ENCODE measurements at regions not wholly inside any gene's neighbourhood (a gene's known extent, or its start where the extent isn't known, plus 50 kb on each side); places are given as distances from the start of the nearest gene placed in this dataset.

DNA sequence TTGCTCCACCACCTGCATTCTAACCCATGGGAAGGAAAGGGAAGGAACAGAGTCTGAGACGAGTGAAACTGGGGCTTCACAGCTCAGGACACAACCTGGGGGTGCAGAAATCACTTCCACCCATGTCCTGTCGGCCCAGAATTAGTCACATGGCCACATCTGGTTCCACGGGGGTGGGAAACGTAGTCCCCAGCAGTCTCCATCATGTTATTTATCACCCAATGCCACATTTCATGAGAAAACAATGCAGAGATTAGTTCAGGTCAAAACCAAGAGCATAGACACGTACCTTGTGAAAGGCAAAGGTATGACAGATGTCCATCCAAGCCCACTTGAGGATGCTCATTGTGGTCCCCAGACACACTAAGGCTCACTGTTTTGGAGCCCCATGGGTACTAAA is 125.1 kb downstream of the MED10 start:
- H3K4me3 Mint-ChIP-seq (ENCODE audit: low read depth, unreplicated experiment): no peak overlapping the region
- BruUV-seq (replicated peaks): no TSS peak
- H3K27ac Mint-ChIP-seq (ENCODE audit: unreplicated experiment): no peak overlapping the region
- CTCF ChIA-PET: no interaction called here
- peaks cover 9% of the 10 kb centered on the region for H3K27me3 Mint-ChIP-seq (ENCODE audit: unreplicated experiment)
- no peak for DNase-seq
- peaks cover 2% of the 10 kb centered on the region for H3K9me3 Mint-ChIP-seq (ENCODE audit: low read depth, unreplicated experiment)
- intact Hi-C loops (cut with micrococcal nuclease; ENCODE audit: unreplicated experiment): no loop called here
- TF ChIP-seq, protein P1, sequence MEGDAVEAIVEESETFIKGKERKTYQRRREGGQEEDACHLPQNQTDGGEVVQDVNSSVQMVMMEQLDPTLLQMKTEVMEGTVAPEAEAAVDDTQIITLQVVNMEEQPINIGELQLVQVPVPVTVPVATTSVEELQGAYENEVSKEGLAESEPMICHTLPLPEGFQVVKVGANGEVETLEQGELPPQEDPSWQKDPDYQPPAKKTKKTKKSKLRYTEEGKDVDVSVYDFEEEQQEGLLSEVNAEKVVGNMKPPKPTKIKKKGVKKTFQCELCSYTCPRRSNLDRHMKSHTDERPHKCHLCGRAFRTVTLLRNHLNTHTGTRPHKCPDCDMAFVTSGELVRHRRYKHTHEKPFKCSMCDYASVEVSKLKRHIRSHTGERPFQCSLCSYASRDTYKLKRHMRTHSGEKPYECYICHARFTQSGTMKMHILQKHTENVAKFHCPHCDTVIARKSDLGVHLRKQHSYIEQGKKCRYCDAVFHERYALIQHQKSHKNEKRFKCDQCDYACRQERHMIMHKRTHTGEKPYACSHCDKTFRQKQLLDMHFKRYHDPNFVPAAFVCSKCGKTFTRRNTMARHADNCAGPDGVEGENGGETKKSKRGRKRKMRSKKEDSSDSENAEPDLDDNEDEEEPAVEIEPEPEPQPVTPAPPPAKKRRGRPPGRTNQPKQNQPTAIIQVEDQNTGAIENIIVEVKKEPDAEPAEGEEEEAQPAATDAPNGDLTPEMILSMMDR (IDR thresholded peaks at IDR 0.05; ENCODE audit: unreplicated experiment): no peak
- H3K4me1 Mint-ChIP-seq (ENCODE audit: low read depth, unreplicated experiment): no peaks in the 10 kb centered on the region
- no peaks in the 10 kb centered on the region for H3K36me3 Mint-ChIP-seq (ENCODE audit: insufficient read depth, unreplicated experiment)

DNA sequence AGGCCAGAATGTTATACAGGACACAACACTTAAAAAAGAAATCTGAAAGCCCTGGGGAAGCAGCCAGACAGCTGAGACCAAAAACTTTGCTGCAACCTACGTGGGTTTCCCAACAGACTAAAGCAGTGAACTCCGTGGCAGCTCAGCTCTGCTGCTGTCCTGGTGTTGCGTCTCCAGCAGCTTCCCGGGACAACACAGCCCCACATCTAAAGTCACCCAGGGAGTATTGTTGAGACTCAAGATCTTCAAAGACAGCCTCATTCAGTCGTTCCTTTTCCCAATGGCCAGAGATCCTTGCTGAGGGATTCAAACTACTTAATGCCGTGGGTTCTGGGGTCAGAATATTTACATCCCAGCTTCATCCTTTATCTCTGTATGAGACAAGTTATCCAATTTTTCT is 125.8 kb downstream of the MED10 start:
- Mint-ChIP-seq H3K36me3 (ENCODE audit: insufficient read depth, unreplicated experiment) (no peaks in the 10 kb centered on the region), H3K9me3 (ENCODE audit: low read depth, unreplicated experiment) (peaks cover 2% of the 10 kb centered on the region), H3K27ac (ENCODE audit: unreplicated experiment) (no peak overlapping the region), H3K27me3 (ENCODE audit: unreplicated experiment) (peaks cover 2% of the 10 kb centered on the region), H3K4me3 (ENCODE audit: low read depth, unreplicated experiment) (no peak overlapping the region), H3K4me1 (ENCODE audit: low read depth, unreplicated experiment) (no peaks in the 10 kb centered on the region)
- TF ChIP-seq, protein P1 (IDR thresholded peaks at IDR 0.05; ENCODE audit: unreplicated experiment): no peak
- BruUV-seq (replicated peaks): no TSS peak
- intact Hi-C loops (cut with micrococcal nuclease; ENCODE audit: unreplicated experiment): no loop called here
- DNase-seq: no peak
- CTCF ChIA-PET: no interaction called here

DNA sequence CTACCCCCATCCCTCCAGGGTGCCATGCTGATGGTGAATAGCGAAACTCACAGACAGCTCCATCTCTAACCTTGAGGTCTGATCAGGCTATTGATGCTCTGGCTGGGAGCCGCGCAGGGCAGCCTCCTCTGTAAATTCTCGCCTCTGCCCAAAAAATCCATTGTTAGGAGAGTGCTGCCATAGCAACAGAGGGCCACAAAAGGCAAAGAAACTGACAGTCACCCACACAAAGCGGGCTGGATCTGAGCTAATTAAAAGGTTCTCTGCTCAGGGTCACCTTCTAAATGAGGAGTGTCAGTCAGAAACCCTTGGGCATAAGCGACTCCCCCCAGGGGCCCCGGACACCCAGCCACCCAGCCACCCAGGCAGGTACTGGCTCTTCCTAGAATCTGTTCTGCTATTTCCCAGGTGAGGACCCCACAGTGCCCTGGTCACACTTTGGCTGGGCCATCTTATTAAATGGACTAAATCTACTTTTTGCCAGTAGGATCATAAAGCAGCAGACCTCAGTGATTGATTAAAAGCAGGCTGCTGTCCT is 126.7 kb downstream of the MED10 start:
- DNase-seq: no peak
- TF ChIP-seq, protein P1 (IDR thresholded peaks at IDR 0.05; ENCODE audit: unreplicated experiment): no peak
- CTCF ChIA-PET: no interaction called here
- no TSS peak for BruUV-seq (replicated peaks)
- H3K36me3 Mint-ChIP-seq (ENCODE audit: insufficient read depth, unreplicated experiment): no peaks in the 10 kb centered on the region
- H3K4me3 Mint-ChIP-seq (ENCODE audit: low read depth, unreplicated experiment): no peak overlapping the region
- no peaks in the 10 kb centered on the region for H3K4me1 Mint-ChIP-seq (ENCODE audit: low read depth, unreplicated experiment)
- H3K27ac Mint-ChIP-seq (ENCODE audit: unreplicated experiment): no peak overlapping the region
- intact Hi-C loops (cut with micrococcal nuclease; ENCODE audit: unreplicated experiment): no loop called here
- peaks cover 2% of the 10 kb centered on the region for H3K9me3 Mint-ChIP-seq (ENCODE audit: low read depth, unreplicated experiment)
- no peaks in the 10 kb centered on the region for H3K27me3 Mint-ChIP-seq (ENCODE audit: unreplicated experiment)

DNA sequence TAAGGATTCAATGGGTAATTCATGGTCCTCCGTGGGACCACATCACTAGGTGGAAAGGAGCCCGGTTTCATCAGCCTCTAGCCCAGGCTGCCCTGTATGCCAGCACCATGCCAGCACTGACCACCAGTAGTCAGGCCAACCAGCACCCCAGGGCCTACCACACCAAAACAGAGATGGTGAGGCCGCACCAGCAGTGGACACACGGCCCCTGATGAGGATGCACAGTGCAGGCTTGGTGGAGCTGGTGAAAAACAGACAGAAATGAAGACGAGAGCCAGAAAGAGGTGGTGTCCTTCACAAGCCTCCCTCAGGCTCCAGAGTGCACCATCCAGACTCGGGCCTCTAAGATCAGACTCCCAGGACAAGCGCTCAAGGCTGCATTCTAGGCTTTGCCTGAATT is 128.2 kb downstream of the MED10 start:
- H3K36me3 Mint-ChIP-seq (ENCODE audit: insufficient read depth, unreplicated experiment): no peaks in the 10 kb centered on the region
- H3K9me3 Mint-ChIP-seq (ENCODE audit: low read depth, unreplicated experiment): peaks cover 2% of the 10 kb centered on the region
- H3K4me3 Mint-ChIP-seq (ENCODE audit: low read depth, unreplicated experiment): no peak overlapping the region
- H3K4me1 Mint-ChIP-seq (ENCODE audit: low read depth, unreplicated experiment): no peaks in the 10 kb centered on the region
- intact Hi-C loops (cut with micrococcal nuclease; ENCODE audit: unreplicated experiment): no loop called here
- no peak overlapping the region for H3K27ac Mint-ChIP-seq (ENCODE audit: unreplicated experiment)
- TF ChIP-seq, protein P1 (IDR thresholded peaks at IDR 0.05; ENCODE audit: unreplicated experiment): no peak
- H3K27me3 Mint-ChIP-seq (ENCODE audit: unreplicated experiment): no peaks in the 10 kb centered on the region
- CTCF ChIA-PET: no interaction called here
- no TSS peak for BruUV-seq (replicated peaks)
- no peak for DNase-seq

All from Calu3 (cell line).